CD4-positive, alpha-beta T cell (primary cell): ENCODE measurements at regions not wholly inside any gene's neighbourhood (a gene's known extent, or its start where the extent isn't known, plus 50 kb on each side); places are given as distances from the start of the nearest gene placed in this dataset.
A peak's percentile ranks its signal among the peaks of the same experiment; 100 is the strongest.

Source experiments
- ATAC-seq: fragments of 200-7000 bp; cut with Tn5 transposase; one replicate; pipeline ENCODE4 v1.10.0; 2022; ENCODE audit warnings: mild to moderate bottlenecking; ENCODE audit not compliant: poor library complexity
- CTCF ChIA-PET: fragments of 350-600 bp; sonication (Branson Sonifier 250); formaldehyde crosslinking; loops from one replicate; lab custom pipeline; 2021; ENCODE audit warnings: antibody characterized with exemption, inconsistent platforms; lab: Charles Lee
- POLR2A ChIA-PET: fragments of 350-600 bp; sonication (Branson Sonifier 250); formaldehyde crosslinking; loops from one replicate; lab custom pipeline; 2021; ENCODE audit warnings: antibody characterized with exemption, inconsistent platforms; lab: Charles Lee
- DNase-seq, 14 experiments: peaks; one replicate each; pipeline ENCODE4 v3.0.0-alpha.2; 2013 to 2020; ENCODE audit warnings: mixed read lengths in 2 of 14
- H3K27ac ChIP-seq, 2 donors: one replicate each; pipeline versions ENCODE4 v1.5.1 to v1.7.0; 2013; ENCODE audit warnings: low read length in 2 of 2, low read depth in 1 of 2, mild to moderate bottlenecking in 1 of 2
- H3K27me3 ChIP-seq, 2 experiments: 1 replicate in 1 of 2; 2 replicates in 1 of 2; pipeline versions ENCODE4 v1.6.1 to v1.7.0; 2013; ENCODE audit warnings: low read length in 2 of 2, control low read depth in 1 of 2, mild to moderate bottlenecking in 1 of 2, moderate library complexity in 1 of 2; ENCODE audit not compliant: insufficient read depth in 2 of 2, control insufficient read depth in 1 of 2
- H3K36me3 ChIP-seq: one replicate; pipeline ENCODE4 v1.6.1; 2013; ENCODE audit warnings: low read length, control low read depth; ENCODE audit not compliant: insufficient read depth
- H3K4me1 ChIP-seq: one replicate; pipeline ENCODE4 v1.6.1; 2013; ENCODE audit warnings: low read length, control low read depth; ENCODE audit not compliant: insufficient read depth
- H3K4me3 ChIP-seq: one replicate; pipeline ENCODE4 v1.5.1; 2013; ENCODE audit warnings: mild to moderate bottlenecking, low read length, moderate library complexity
- H3K9me3 ChIP-seq, 2 experiments: 1 replicate in 1 of 2; 2 replicates in 1 of 2; pipeline versions ENCODE4 v1.6.1 to v1.7.0; 2013; ENCODE audit warnings: low read length in 2 of 2, mild to moderate bottlenecking in 2 of 2, control low read depth in 1 of 2, moderate library complexity in 1 of 2; ENCODE audit not compliant: control insufficient read depth in 1 of 2, insufficient read depth in 1 of 2
- H3K27ac Mint-ChIP-seq: one replicate; pipeline ENCODE4 v1.8.0; 2020; ENCODE audit warnings: mixed read lengths
- H3K27me3 Mint-ChIP-seq: one replicate; pipeline ENCODE4 v1.8.0; 2021; ENCODE audit warnings: mixed read lengths
- H3K36me3 Mint-ChIP-seq: one replicate; pipeline ENCODE4 v1.8.0; 2021; ENCODE audit warnings: low read depth, mixed read lengths
- H3K4me1 Mint-ChIP-seq: one replicate; pipeline ENCODE4 v1.8.0; 2021; ENCODE audit warnings: low read depth, mixed read lengths
- H3K4me3 Mint-ChIP-seq: one replicate; pipeline ENCODE4 v1.8.0; 2020; ENCODE audit warnings: mild to moderate bottlenecking, mixed read lengths
- H3K9me3 Mint-ChIP-seq: one replicate; pipeline ENCODE4 v1.8.0; 2020; ENCODE audit warnings: mixed read lengths
- intact Hi-C, 2 experiments: fragments of 100-400 bp; cut with DNase I in 1 of 2; cut with micrococcal nuclease in 1 of 2; formaldehyde crosslinking; loops; one replicate each; pipeline versions ENCODE4 v1.15.1 to v1.9.0; 2023 to 2025; cut with DNase I, micrococcal nuclease
- TF ChIP-seq, protein P1 (sequence below): fragments of 200-600 bp; IDR thresholded peaks from one replicate; pipeline ENCODE4 v1.8.0; 2022; ENCODE audit warnings: antibody characterized with exemption, mild to moderate bottlenecking

DNA sequence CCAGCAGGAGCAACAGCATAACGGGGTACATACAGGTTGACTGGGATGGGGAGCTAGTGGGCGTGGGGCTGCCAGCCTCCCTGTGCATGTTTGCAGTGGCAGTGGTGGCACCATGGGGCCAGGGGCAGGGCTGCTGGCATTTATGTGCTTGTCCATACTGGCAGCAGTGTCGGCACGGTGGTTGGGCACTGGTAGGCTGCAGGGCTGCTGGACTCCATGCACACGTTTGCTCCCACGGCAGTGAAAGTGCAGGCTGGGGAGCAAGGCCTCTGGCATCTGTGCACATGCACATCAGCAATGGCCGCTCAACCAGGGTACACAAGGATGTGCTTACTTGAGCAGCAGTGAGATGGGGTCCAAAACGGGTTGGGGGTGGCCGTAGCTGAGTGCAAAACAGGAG, 159.5 kb upstream of the KHDRBS2 start:
- H3K4me3 Mint-ChIP-seq, result no peak overlapping the region
- no peaks in the 10 kb centered on the region for H3K27me3 ChIP-seq
- peaks cover under 1% of the 10 kb centered on the region for H3K9me3 Mint-ChIP-seq
- H3K27me3 Mint-ChIP-seq, result no peaks in the 10 kb centered on the region
- no peak for ATAC-seq
- H3K4me3 ChIP-seq, result no peak overlapping the region
- POLR2A ChIA-PET, result no interaction called here
- H3K9me3 ChIP-seq, result peaks cover 0 to 12% of the 10 kb centered on the region in 2 experiments
- CTCF ChIA-PET, result no interaction called here
- peak in 1 of 14 experiments; percentile 7 for DNase-seq
- no peaks in the 10 kb centered on the region for H3K4me1 Mint-ChIP-seq
- no peaks in the 10 kb centered on the region for H3K4me1 ChIP-seq
- H3K36me3 ChIP-seq, result no peaks in the 10 kb centered on the region
- H3K27ac ChIP-seq, result no peak overlapping the region
- H3K27ac Mint-ChIP-seq, result no peak overlapping the region
- no peaks in the 10 kb centered on the region for H3K36me3 Mint-ChIP-seq
- intact Hi-C loops, result no loop called here
- TF ChIP-seq, protein P1, sequence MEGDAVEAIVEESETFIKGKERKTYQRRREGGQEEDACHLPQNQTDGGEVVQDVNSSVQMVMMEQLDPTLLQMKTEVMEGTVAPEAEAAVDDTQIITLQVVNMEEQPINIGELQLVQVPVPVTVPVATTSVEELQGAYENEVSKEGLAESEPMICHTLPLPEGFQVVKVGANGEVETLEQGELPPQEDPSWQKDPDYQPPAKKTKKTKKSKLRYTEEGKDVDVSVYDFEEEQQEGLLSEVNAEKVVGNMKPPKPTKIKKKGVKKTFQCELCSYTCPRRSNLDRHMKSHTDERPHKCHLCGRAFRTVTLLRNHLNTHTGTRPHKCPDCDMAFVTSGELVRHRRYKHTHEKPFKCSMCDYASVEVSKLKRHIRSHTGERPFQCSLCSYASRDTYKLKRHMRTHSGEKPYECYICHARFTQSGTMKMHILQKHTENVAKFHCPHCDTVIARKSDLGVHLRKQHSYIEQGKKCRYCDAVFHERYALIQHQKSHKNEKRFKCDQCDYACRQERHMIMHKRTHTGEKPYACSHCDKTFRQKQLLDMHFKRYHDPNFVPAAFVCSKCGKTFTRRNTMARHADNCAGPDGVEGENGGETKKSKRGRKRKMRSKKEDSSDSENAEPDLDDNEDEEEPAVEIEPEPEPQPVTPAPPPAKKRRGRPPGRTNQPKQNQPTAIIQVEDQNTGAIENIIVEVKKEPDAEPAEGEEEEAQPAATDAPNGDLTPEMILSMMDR, result no peak

DNA sequence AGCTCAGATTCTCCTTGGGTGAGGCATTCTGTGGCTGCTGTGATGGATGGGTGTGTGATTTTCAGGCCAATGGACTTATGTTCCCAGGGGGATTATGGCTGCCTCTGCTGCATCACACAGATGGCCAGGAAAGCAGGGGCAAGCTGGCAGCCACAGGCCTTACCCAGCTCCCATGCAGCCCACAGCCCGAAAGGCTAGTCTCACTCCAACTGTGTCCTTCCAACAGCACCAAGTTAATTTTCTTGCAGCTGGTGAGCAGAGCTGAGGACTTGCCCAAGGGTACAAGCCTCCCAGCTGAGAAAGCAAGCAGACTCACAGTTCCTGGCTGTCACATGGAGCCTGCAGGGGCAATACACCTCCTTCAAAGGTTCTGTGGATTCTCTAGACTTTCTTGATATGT, 155.2 kb upstream of the KHDRBS2 start:
- no peak overlapping the region for H3K27ac Mint-ChIP-seq
- H3K9me3 ChIP-seq, result peaks cover 0 to 12% of the 10 kb centered on the region in 2 experiments
- no peak overlapping the region for H3K4me3 Mint-ChIP-seq
- H3K27me3 Mint-ChIP-seq, result no peaks in the 10 kb centered on the region
- no peaks in the 10 kb centered on the region for H3K27me3 ChIP-seq
- ATAC-seq, result no peak
- H3K9me3 Mint-ChIP-seq, result peaks cover 7% of the 10 kb centered on the region
- intact Hi-C loops, result no loop called here
- no peak for DNase-seq
- no peak overlapping the region for H3K27ac ChIP-seq
- no peak overlapping the region for H3K4me3 ChIP-seq
- H3K4me1 ChIP-seq, result no peaks in the 10 kb centered on the region
- CTCF ChIA-PET, result no interaction called here
- no peaks in the 10 kb centered on the region for H3K36me3 Mint-ChIP-seq
- TF ChIP-seq, protein P1, result no peak
- no peaks in the 10 kb centered on the region for H3K4me1 Mint-ChIP-seq
- H3K36me3 ChIP-seq, result no peaks in the 10 kb centered on the region
- POLR2A ChIA-PET, result no interaction called here

DNA sequence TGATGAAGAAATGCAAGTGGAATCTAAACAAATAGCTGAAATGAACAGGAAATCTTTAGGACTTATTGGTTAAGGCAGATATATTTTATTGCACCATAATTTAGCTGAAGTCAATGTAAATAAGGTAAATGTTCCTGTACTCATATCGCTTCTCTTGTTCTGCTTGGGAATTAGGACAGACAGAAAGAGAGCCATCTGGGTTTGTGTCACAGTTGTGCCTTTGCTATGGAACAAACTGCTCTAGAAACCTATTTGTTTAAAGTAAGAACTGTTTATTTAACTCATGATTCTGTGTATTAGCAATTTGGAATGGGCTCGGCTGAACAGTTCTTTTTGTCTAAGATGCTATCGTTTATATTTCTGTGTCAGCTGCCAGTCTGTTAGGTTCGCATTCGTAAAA, 143.8 kb upstream of the KHDRBS2 start:
- peaks cover 7% of the 10 kb centered on the region for H3K9me3 Mint-ChIP-seq
- Histone ChIP-seq H3K9me3 (peaks cover 0 to 2% of the 10 kb centered on the region in 2 experiments), H3K4me3 (no peak overlapping the region), H3K36me3 (no peaks in the 10 kb centered on the region), H3K27ac (no peak overlapping the region), H3K4me1 (no peaks in the 10 kb centered on the region), H3K27me3 (no peaks in the 10 kb centered on the region)
- H3K27me3 Mint-ChIP-seq, result no peaks in the 10 kb centered on the region
- intact Hi-C loops, result no loop called here
- H3K4me3 Mint-ChIP-seq, result no peak overlapping the region
- no peaks in the 10 kb centered on the region for H3K4me1 Mint-ChIP-seq
- ChIA-PET CTCF (no interaction called here), POLR2A (no interaction called here)
- ATAC-seq (no peak), DNase-seq (no peak)
- no peaks in the 10 kb centered on the region for H3K36me3 Mint-ChIP-seq
- TF ChIP-seq, protein P1, result no peak
- H3K27ac Mint-ChIP-seq, result no peak overlapping the region
